SK-N-SH treated with all-trans-retinoic acid at 6 μM for 48 hours (cell line): ENCODE measurements at regions not wholly inside any gene's neighbourhood (a gene's known extent, or its start where the extent isn't known, plus 50 kb on each side); places are given as distances from the start of the nearest gene placed in this dataset.

Experiments used
- ATAC-seq: fragments of 200-7000 bp; cut with Tn5 transposase; 3 replicates; pipeline ENCODE4 v1.9.1; 2020; ENCODE audit warnings: mild to moderate bottlenecking, moderate library complexity
- ARNTL ChIP-seq: fragments of 450-650 bp; formaldehyde crosslinking; IDR thresholded peaks from 2 replicates; pipeline ENCODE4 v1.5.0; 2020; ENCODE audit warnings: low read depth, mild to moderate bottlenecking, moderate library complexity, borderline replicate concordance
- BACH2 ChIP-seq: fragments of 250-450 bp; sonication (Bioruptor Pico); IDR thresholded peaks from 2 replicates; pipeline ENCODE4 v1.9.0; 2021; ENCODE audit warnings: mild to moderate bottlenecking, borderline replicate concordance
- CREB5 ChIP-seq: fragments of 250-450 bp; sonication (Bioruptor Pico); IDR thresholded peaks from 2 replicates; pipeline ENCODE4 v1.5.1; 2020; ENCODE audit warnings: low read depth, mild to moderate bottlenecking, moderate library complexity
- CSDC2 ChIP-seq: fragments of 250-450 bp; sonication (Bioruptor Pico); IDR thresholded peaks from 2 replicates; pipeline ENCODE4 v1.5.0; 2020; ENCODE audit warnings: mild to moderate bottlenecking, moderate library complexity
- CSRNP3 ChIP-seq: fragments of 250-450 bp; sonication (Bioruptor Pico); IDR thresholded peaks from 2 replicates; pipeline ENCODE4 v1.5.1; 2021; ENCODE audit warnings: mild to moderate bottlenecking, moderate library complexity
- ESRRG ChIP-seq: fragments of 250-450 bp; sonication (Bioruptor Pico); IDR thresholded peaks from 2 replicates; pipeline ENCODE4 v1.6.1; 2021; ENCODE audit warnings: mild to moderate bottlenecking
- GLIS3 ChIP-seq: fragments of 250-450 bp; sonication (Bioruptor Pico); IDR thresholded peaks from 2 replicates; pipeline ENCODE4 v1.5.0; 2020; ENCODE audit warnings: mild to moderate bottlenecking, moderate library complexity
- ISL1 ChIP-seq: fragments of 250-450 bp; sonication (Bioruptor Pico); IDR thresholded peaks from 2 replicates; pipeline ENCODE4 v2.1.2; 2022; ENCODE audit warnings: mild to moderate bottlenecking, moderate library complexity
- OSR1 ChIP-seq: fragments of 250-450 bp; sonication (Bioruptor Pico); IDR thresholded peaks from 2 replicates; pipeline ENCODE4 v1.8.0; 2022; ENCODE audit warnings: moderate library complexity, mild to moderate bottlenecking, inconsistent platforms
- PATZ1 ChIP-seq: fragments of 250-450 bp; sonication (Bioruptor Pico); IDR thresholded peaks from 2 replicates; pipeline ENCODE4 v1.8.0; 2020; ENCODE audit warnings: mild to moderate bottlenecking, moderate library complexity, borderline replicate concordance
- POU6F1 ChIP-seq: fragments of 250-450 bp; sonication (Bioruptor Pico); IDR thresholded peaks from 2 replicates; pipeline ENCODE4 v1.8.0; 2021; ENCODE audit warnings: low read depth, mild to moderate bottlenecking, moderate library complexity, borderline replicate concordance
- PPARA ChIP-seq: fragments of 250-450 bp; sonication (Bioruptor Pico); IDR thresholded peaks from 2 replicates; pipeline ENCODE4 v1.5.0; 2020; ENCODE audit warnings: mild to moderate bottlenecking, borderline replicate concordance
- RARB ChIP-seq: fragments of 250-450 bp; sonication (Bioruptor Pico); IDR thresholded peaks from 2 replicates; pipeline ENCODE4 v1.8.0; 2021; ENCODE audit warnings: mild to moderate bottlenecking, moderate library complexity
- SNAI2 ChIP-seq: fragments of 250-450 bp; sonication (Bioruptor Pico); IDR thresholded peaks from 2 replicates; pipeline ENCODE4 v1.5.0; 2020; ENCODE audit warnings: mild to moderate bottlenecking, moderate library complexity
- TCF4 ChIP-seq: fragments of 250-450 bp; sonication (Bioruptor Pico); IDR thresholded peaks from 2 replicates; pipeline ENCODE4 v1.8.0; 2021; ENCODE audit warnings: mild to moderate bottlenecking, moderate library complexity, borderline replicate concordance
- TOX ChIP-seq: fragments of 250-450 bp; sonication (Bioruptor Pico); IDR thresholded peaks from 2 replicates; pipeline ENCODE4 v1.8.0; 2021; ENCODE audit warnings: mild to moderate bottlenecking, moderate library complexity, borderline replicate concordance
- TSHZ2 ChIP-seq: fragments of 250-450 bp; sonication (Bioruptor Pico); IDR thresholded peaks from 2 replicates; pipeline ENCODE4 v1.5.0; 2020; ENCODE audit warnings: mild to moderate bottlenecking, moderate library complexity
- ZC3H10 ChIP-seq: fragments of 250-450 bp; sonication (Bioruptor Pico); IDR thresholded peaks from 2 replicates; pipeline ENCODE4 v1.5.1; 2021; ENCODE audit warnings: mild to moderate bottlenecking, moderate library complexity
- ZFP3 ChIP-seq: fragments of 250-450 bp; sonication (Bioruptor Pico); IDR thresholded peaks from 2 replicates; pipeline ENCODE4 v1.5.0; 2020; ENCODE audit warnings: mild to moderate bottlenecking, moderate library complexity
- ZFP30 ChIP-seq: fragments of 450-650 bp; formaldehyde crosslinking; IDR thresholded peaks from 2 replicates; pipeline ENCODE4 v1.5.0; 2022; ENCODE audit warnings: mild to moderate bottlenecking, moderate library complexity
- ZNF565 ChIP-seq: fragments of 450-650 bp; formaldehyde crosslinking; conservative IDR thresholded peaks from 2 replicates; pipeline ENCODE4 v1.5.0; 2020; ENCODE audit warnings: low read depth, mild to moderate bottlenecking, moderate library complexity
- ZNF70 ChIP-seq: fragments of 450-650 bp; formaldehyde crosslinking; IDR thresholded peaks from 2 replicates; pipeline ENCODE4 v1.5.0; 2020; ENCODE audit warnings: mild to moderate bottlenecking, moderate library complexity
- ZNF8 ChIP-seq: fragments of 450-650 bp; formaldehyde crosslinking; IDR thresholded peaks from 2 replicates; pipeline ENCODE4 v1.5.0; 2020; ENCODE audit warnings: mild to moderate bottlenecking, moderate library complexity

- no peak for TF ChIP-seq CREB5 (CRISPR knock-in tag)
These were observed 131.0 kb upstream of the N4BP1 start (continued) for GRCh38 chr16:48740964-48741363.

- TF ChIP-seq PATZ1 (CRISPR knock-in tag) (no peak), ZNF8 (CRISPR knock-in tag) (no peak), RARB (no peak), ZFP30 (CRISPR knock-in tag) (no peak), BACH2 (CRISPR knock-in tag) (no peak), ARNTL (CRISPR knock-in tag) (no peak), ESRRG (no peak), ZC3H10 (no peak), ISL1 (CRISPR knock-in tag) (no peak), TOX (CRISPR knock-in tag) (no peak), GLIS3 (CRISPR knock-in tag) (no peak), TSHZ2 (CRISPR knock-in tag) (no peak), POU6F1 (CRISPR knock-in tag) (no peak), CSDC2 (CRISPR knock-in tag) (no peak), SNAI2 (CRISPR knock-in tag) (no peak), CSRNP3 (no peak), ZNF70 (CRISPR knock-in tag) (no peak), ZFP3 (CRISPR knock-in tag) (no peak), TCF4 (CRISPR knock-in tag) (no peak), ZNF565 (CRISPR knock-in tag) (no peak)
- ATAC-seq: no peak
These were observed 124.2 kb upstream of the N4BP1 start for GRCh38 chr16:48734220-48734619.

- no peak for TF ChIP-seq ZNF8 (CRISPR knock-in tag)
- no peak for TF ChIP-seq PPARA (CRISPR knock-in tag)
- TF ChIP-seq TSHZ2 (CRISPR knock-in tag): no peak
- TF ChIP-seq TCF4 (CRISPR knock-in tag): no peak
- no peak for TF ChIP-seq ZNF70 (CRISPR knock-in tag)
- TF ChIP-seq ZNF565 (CRISPR knock-in tag): no peak
- TF ChIP-seq ZFP3 (CRISPR knock-in tag): no peak
- no peak for TF ChIP-seq TOX (CRISPR knock-in tag)
- no peak for TF ChIP-seq CREB5 (CRISPR knock-in tag)
- TF ChIP-seq ISL1 (CRISPR knock-in tag): no peak
- TF ChIP-seq OSR1 (CRISPR knock-in tag): no peak
- no peak for TF ChIP-seq SNAI2 (CRISPR knock-in tag)
- no peak for TF ChIP-seq ARNTL (CRISPR knock-in tag)
- ATAC-seq: no peak
These were observed 94.7 kb upstream of the N4BP1 start for GRCh38 chr16:48704710-48705109.
